ENCODE measurements at regions not wholly inside any gene's neighbourhood (a gene's known extent, or its start where the extent isn't known, plus 50 kb on each side); places are given as distances from the start of the nearest gene placed in this dataset.
A peak's percentile ranks its signal among the peaks of the same experiment; 100 is the strongest.
"Not testable (repeated sequence)": the region's sequence is repeated elsewhere in the genome, so short reads cannot be mapped to it uniquely, and the experiment has no call there.

GRCh38 chr3:102038477-102039142 is 189.3 kb downstream of the NFKBIZ start:
- peak in 1 of 2 donors; percentile 65 for DNase-seq

GRCh38 chr3:102040144-102040543 is 190.8 kb downstream of the NFKBIZ start:
- not testable (repeated sequence) for DNase-seq

GRCh38 chr3:102053375-102053989 is 204.2 kb downstream of the NFKBIZ start:
- DNase-seq, result no peak

- DNase-seq, result no peak
Measured at GRCh38 chr3:102054543-102055080, 205.3 kb downstream of the NFKBIZ start.

- DNase-seq, result no peak
Measured at GRCh38 chr3:102057781-102058421, 208.6 kb downstream of the NFKBIZ start.

- DNase-seq, result no peak
Measured at GRCh38 chr3:102059145-102059943, 210.0 kb downstream of the NFKBIZ start.

GRCh38 chr3:102060814-102061213 is 211.5 kb downstream of the NFKBIZ start:
- DNase-seq, result no peak

GRCh38 chr3:102063572-102063971 is 214.3 kb downstream of the NFKBIZ start:
- DNase-seq, result no peak

- DNase-seq, result no peak
Measured at GRCh38 chr3:102066470-102066869, 217.2 kb downstream of the NFKBIZ start.

GRCh38 chr3:102068327-102068726 is 219.0 kb downstream of the NFKBIZ start:
- DNase-seq, result no peak

- no peak for DNase-seq
Measured at GRCh38 chr3:102068736-102069135, 219.4 kb downstream of the NFKBIZ start.

GRCh38 chr3:102069211-102069662 is 219.9 kb downstream of the NFKBIZ start:
- DNase-seq, result no peak

- DNase-seq, result no peak
Measured at GRCh38 chr3:102074946-102075345, 225.6 kb downstream of the NFKBIZ start.

GRCh38 chr3:102078401-102078800 is 229.1 kb downstream of the NFKBIZ start:
- no peak for DNase-seq

GRCh38 chr3:102078854-102079808 is 229.8 kb downstream of the NFKBIZ start:
- DNase-seq, result peak in 1 of 2 donors; percentile 84

- DNase-seq, result no peak
Measured at GRCh38 chr3:102079809-102080197, 230.5 kb downstream of the NFKBIZ start.

GRCh38 chr3:102081572-102082289 is 232.4 kb downstream of the NFKBIZ start:
- DNase-seq, result peak in 1 of 2 donors; percentile 25

GRCh38 chr3:102083473-102083872 is 234.2 kb downstream of the NFKBIZ start:
- DNase-seq, result no peak

GRCh38 chr3:102084006-102084405 is 234.7 kb downstream of the NFKBIZ start:
- DNase-seq, result no peak

- no peak for DNase-seq
Measured at GRCh38 chr3:102084704-102085103, 235.4 kb downstream of the NFKBIZ start.

Data from bone marrow (tissue), 2 donors.